K562 (cell line): ENCODE measurements at regions not wholly inside any gene's neighbourhood (a gene's known extent, or its start where the extent isn't known, plus 50 kb on each side); places are given as distances from the start of the nearest gene placed in this dataset.

Experiments used
- ATAC-seq: fragments of 200-7000 bp; cut with Tn5 transposase; 3 replicates; pipeline ENCODE4 v1.9.1; 2020; ENCODE audit warnings: moderate library complexity
- BruUV-seq: library from RNA; stranded (reverse); fragments of 400-500 nt; replicated peaks from 2 replicates; lab custom pipeline; 2021; lab: Mats Ljungman, UMichigan
- CTCF ChIA-PET: fragments of 300-600 bp; formaldehyde crosslinking; extraction: SDS; loops from one replicate; lab custom pipeline; 2021; ENCODE audit warnings: low intra/inter-chr PET ratio; lab: Yijun Ruan, JAX
- POLR2A ChIA-PET: fragments of 300-600, 350-650 bp; sonication (Branson Sonifier 250); formaldehyde crosslinking; extraction: SDS; loops from one replicate; lab custom pipeline; 2021; ENCODE audit warnings: antibody characterized with exemption, inconsistent platforms; lab: Yijun Ruan, JAX
- DNase-seq, 4 experiments: peaks; one replicate each; pipeline versions ENCODE4 v3.0.0 to v3.0.0-alpha.2; 2011 to 2018; ENCODE audit warnings: low spot score in 3 of 4, mixed read lengths in 3 of 4; ENCODE audit errors: extremely low read depth in 1 of 4
- FAIRE-seq: peaks from 2 replicates; lab custom pipeline; 2011; peaks lifted over from hg19 to GRCh38; lab: Jason Lieb, UNC
- H2AFZ ChIP-seq: 2 replicates; pipeline ENCODE4 v1.6.0; 2011; ENCODE audit warnings: low read depth, low read length, control low read depth, inconsistent platforms
- H3K27ac ChIP-seq: fragments of 200-600 bp; 3 replicates; pipeline ENCODE4 v1.8.0; 2011; ENCODE audit warnings: low read depth, mild to moderate bottlenecking, control low read depth, inconsistent platforms, low read length, moderate library complexity, mixed read lengths; ENCODE audit errors: extremely low read depth
- H3K27me3 ChIP-seq, 2 experiments: fragments of 300-600 bp in 1 of 2; 2 replicates in 1 of 2; 3 replicates in 1 of 2; pipeline versions ENCODE4 v1.6.0 to v1.8.0; 2011; ENCODE audit warnings: inconsistent platforms in 2 of 2, low read length in 2 of 2, mild to moderate bottlenecking in 1 of 2, mixed read lengths in 1 of 2, moderate library complexity in 1 of 2; ENCODE audit not compliant: control insufficient read depth in 2 of 2, insufficient read depth in 2 of 2
- H3K36me3 ChIP-seq: fragments of 300-600 bp; 3 replicates; pipeline ENCODE4 v1.8.0; 2011; ENCODE audit warnings: mild to moderate bottlenecking, low read length, inconsistent platforms; ENCODE audit not compliant: control insufficient read depth, insufficient read depth
- H3K4me1 ChIP-seq, 2 experiments: fragments of 200-600 bp in 1 of 2; replicated peaks in 1 of 2; 2 replicates in 1 of 2; 3 replicates in 1 of 2; pipeline versions ENCODE4 v1.5.1 to v1.8.0; 2011; ENCODE audit warnings: inconsistent platforms in 2 of 2, low read length in 2 of 2, mild to moderate bottlenecking in 1 of 2, mixed read lengths in 1 of 2, moderate library complexity in 1 of 2; ENCODE audit not compliant: control insufficient read depth in 2 of 2, insufficient read depth in 2 of 2
- H3K4me2 ChIP-seq: 2 replicates; pipeline ENCODE4 v1.6.1; 2011; ENCODE audit warnings: low read length, control low read depth, inconsistent platforms, mixed read lengths; ENCODE audit not compliant: insufficient read depth
- H3K4me3 ChIP-seq: fragments of 200-600 bp; sonication (generic), shearing (Covaris generic); 2 replicates; pipeline ENCODE4 v1.5.1; 2016; ENCODE audit warnings: control low read depth, inconsistent platforms
- H3K79me2 ChIP-seq: fragments of 200-600 bp; 3 replicates; pipeline ENCODE4 v1.8.0; 2011; ENCODE audit warnings: low read length, inconsistent platforms; ENCODE audit not compliant: control insufficient read depth, insufficient read depth
- H3K9ac ChIP-seq, 2 experiments: 2 replicates each; pipeline versions ENCODE4 v1.6.0 to v1.6.1; 2011; ENCODE audit warnings: low read depth in 2 of 2, low read length in 2 of 2, control low read depth in 1 of 2, inconsistent platforms in 1 of 2, mild to moderate bottlenecking in 1 of 2, mixed read lengths in 1 of 2; ENCODE audit not compliant: insufficient read depth in 1 of 2
- H3K9me1 ChIP-seq: one replicate; pipeline ENCODE4 v1.6.0; 2011; ENCODE audit warnings: inconsistent platforms, mild to moderate bottlenecking, low read length, moderate library complexity; ENCODE audit not compliant: control insufficient read depth, insufficient read depth
- H3K9me3 ChIP-seq: replicated peaks from 2 replicates; pipeline ENCODE4 v1.5.1; 2011; ENCODE audit warnings: low read depth, low read length, inconsistent platforms; ENCODE audit not compliant: control insufficient read depth, insufficient read depth
- H4K20me1 ChIP-seq: replicated peaks from 2 replicates; pipeline ENCODE4 v1.6.1; 2011; ENCODE audit warnings: low read length, inconsistent platforms, mixed read lengths; ENCODE audit not compliant: control insufficient read depth, insufficient read depth
- ADNP ChIP-seq: fragments of 200-800 bp; sonication (Bioruptor generic); IDR thresholded peaks from 2 replicates; pipeline ENCODE4 v1.6.1; 2016; ENCODE audit warnings: missing genetic modification characterization, missing compliant biosample characterization
- EP400 ChIP-seq: fragments of 450-650 bp; IDR thresholded peaks from 2 replicates; pipeline ENCODE4 v1.6.1; 2017; ENCODE audit warnings: antibody characterized with exemption, mild to moderate bottlenecking, moderate library complexity
- ETV5 ChIP-seq: sonication (generic); formaldehyde crosslinking; IDR thresholded peaks from 2 replicates; pipeline ENCODE4 v1.4.0; 2020; ENCODE audit warnings: low read depth, mild to moderate bottlenecking, missing genetic modification reagents
- HMG20A ChIP-seq: fragments of 450-650 bp; formaldehyde crosslinking; conservative IDR thresholded peaks from 2 replicates; pipeline ENCODE4 v1.4.0; 2020; ENCODE audit warnings: mild to moderate bottlenecking, mixed read lengths
- MAFK ChIP-seq: IDR thresholded peaks from 2 replicates; pipeline ENCODE4 v1.6.1; 2011; ENCODE audit warnings: low read length, improper control_type of control experiment
- MCM5 ChIP-seq: fragments of 450-650 bp; IDR thresholded peaks from 2 replicates; pipeline ENCODE4 v1.6.1; 2016; ENCODE audit warnings: low read depth
- NFE2 ChIP-seq: IDR thresholded peaks from 2 replicates; pipeline ENCODE4 v1.6.1; 2014; ENCODE audit warnings: antibody characterized with exemption, low read depth
- NFYB ChIP-seq: IDR thresholded peaks from 2 replicates; pipeline ENCODE4 v1.6.1; 2011; ENCODE audit warnings: mild to moderate bottlenecking, moderate library complexity; ENCODE audit not compliant: insufficient read length; ENCODE audit errors: extremely low read depth
- RBM15 ChIP-seq: fragments of 200-400 bp; formaldehyde crosslinking; IDR thresholded peaks from 2 replicates; pipeline ENCODE4 v1.6.1; 2018; ENCODE audit warnings: mild to moderate bottlenecking, low read length, moderate library complexity; ENCODE audit not compliant: insufficient read depth
- SETDB1 ChIP-seq: IDR thresholded peaks from one replicate; pipeline ENCODE4 v1.6.1; 2012; ENCODE audit warnings: low read length, control low read depth, inconsistent platforms
- ZNF3 ChIP-seq: fragments of 250-450 bp; sonication (Bioruptor Pico); IDR thresholded peaks from 2 replicates; pipeline ENCODE4 v1.5.0; 2021; ENCODE audit warnings: mild to moderate bottlenecking, moderate library complexity
- ZNF445 ChIP-seq: fragments of 250-450 bp; sonication (Bioruptor Pico); IDR thresholded peaks from 2 replicates; pipeline ENCODE4 v1.4.0; 2020; ENCODE audit warnings: low read depth, mild to moderate bottlenecking, moderate library complexity
- WGBS: fragments of 100-300 bp; shearing (Covaris generic); methylation state at CpG from one replicate; pipeline ENCODE4 v1.1.6; 2016; ENCODE audit warnings: low coverage, mixed read lengths; ENCODE audit not compliant: insufficient coverage; ENCODE audit errors: missing lambda C conversion rate; 5-methylcytosine and 5-hydroxymethylcytosine counted together
- in situ Hi-C: fragments of 300-500 bp; cut with MboI; formaldehyde crosslinking; loops from 4 replicates; pipeline ENCODE4 v1.15.0; 2018; ENCODE audit warnings: inconsistent platforms, mixed read lengths
- intact Hi-C: fragments of 100-400 bp; cut with micrococcal nuclease; formaldehyde crosslinking; loops from 2 replicates; pipeline ENCODE4 v1.14.2; 2022
- TF ChIP-seq, protein P1 (sequence below): fragments of 450-650 bp; formaldehyde crosslinking; IDR thresholded peaks from 2 replicates; pipeline ENCODE4 v1.4.0; 2022; ENCODE audit warnings: missing genetic modification characterization
- TF ChIP-seq, protein P2 (sequence below), 2 experiments: IDR thresholded peaks in 1 of 2; conservative IDR thresholded peaks in 1 of 2; 2 replicates each; pipeline ENCODE4 v1.6.1; 2016; ENCODE audit warnings: low read depth in 2 of 2, mild to moderate bottlenecking in 1 of 2, missing compliant biosample characterization in 1 of 2, missing genetic modification characterization in 1 of 2, moderate library complexity in 1 of 2

DNA sequence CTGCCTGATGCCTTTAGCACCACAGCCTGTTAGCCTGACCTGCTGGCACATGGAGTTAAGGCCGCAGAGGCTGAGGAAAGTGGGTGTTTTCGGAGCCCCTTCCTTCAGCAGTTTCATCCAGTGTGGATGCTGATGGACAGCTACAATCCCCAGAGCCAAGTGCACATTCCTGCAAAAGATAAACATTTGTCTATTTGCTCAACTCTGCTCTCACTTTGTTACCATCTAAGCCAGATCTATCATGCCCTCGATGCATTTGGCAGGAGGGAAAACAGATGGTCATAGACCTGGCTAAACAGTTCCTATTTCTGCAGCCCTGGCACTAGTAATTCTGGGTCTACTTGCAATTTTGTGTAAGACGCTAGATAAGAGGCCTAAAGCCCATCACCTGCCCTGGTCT lies 312.9 kb upstream of the RASGRP1 start:
- H3K36me3 ChIP-seq, result no peaks in the 10 kb centered on the region
- no peaks in the 10 kb centered on the region for H3K9me3 ChIP-seq
- ATAC-seq (no peak), FAIRE-seq (no peak), DNase-seq (no peak)
- CTCF ChIA-PET, result no interaction called here
- H3K9ac ChIP-seq, result no peak overlapping the region
- POLR2A ChIA-PET, result no interaction called here
- H3K4me2 ChIP-seq, result no peak overlapping the region
- H4K20me1 ChIP-seq, result no peaks in the 10 kb centered on the region
- H3K4me1 ChIP-seq, result no peaks in the 10 kb centered on the region
- no peak for TF ChIP-seq ZNF3 (CRISPR knock-in tag)
- no peak for TF ChIP-seq EP400
- TF ChIP-seq, protein P1, sequence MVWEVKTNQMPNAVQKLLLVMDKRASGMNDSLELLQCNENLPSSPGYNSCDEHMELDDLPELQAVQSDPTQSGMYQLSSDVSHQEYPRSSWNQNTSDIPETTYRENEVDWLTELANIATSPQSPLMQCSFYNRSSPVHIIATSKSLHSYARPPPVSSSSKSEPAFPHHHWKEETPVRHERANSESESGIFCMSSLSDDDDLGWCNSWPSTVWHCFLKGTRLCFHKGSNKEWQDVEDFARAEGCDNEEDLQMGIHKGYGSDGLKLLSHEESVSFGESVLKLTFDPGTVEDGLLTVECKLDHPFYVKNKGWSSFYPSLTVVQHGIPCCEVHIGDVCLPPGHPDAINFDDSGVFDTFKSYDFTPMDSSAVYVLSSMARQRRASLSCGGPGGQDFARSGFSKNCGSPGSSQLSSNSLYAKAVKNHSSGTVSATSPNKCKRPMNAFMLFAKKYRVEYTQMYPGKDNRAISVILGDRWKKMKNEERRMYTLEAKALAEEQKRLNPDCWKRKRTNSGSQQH (CRISPR knock-in tag), result no peak
- no peak for TF ChIP-seq ZNF445 (CRISPR knock-in tag)
- no peak for TF ChIP-seq RBM15
- TF ChIP-seq NFE2, result no peak
- no peak for TF ChIP-seq MAFK
- TF ChIP-seq, protein P2, sequence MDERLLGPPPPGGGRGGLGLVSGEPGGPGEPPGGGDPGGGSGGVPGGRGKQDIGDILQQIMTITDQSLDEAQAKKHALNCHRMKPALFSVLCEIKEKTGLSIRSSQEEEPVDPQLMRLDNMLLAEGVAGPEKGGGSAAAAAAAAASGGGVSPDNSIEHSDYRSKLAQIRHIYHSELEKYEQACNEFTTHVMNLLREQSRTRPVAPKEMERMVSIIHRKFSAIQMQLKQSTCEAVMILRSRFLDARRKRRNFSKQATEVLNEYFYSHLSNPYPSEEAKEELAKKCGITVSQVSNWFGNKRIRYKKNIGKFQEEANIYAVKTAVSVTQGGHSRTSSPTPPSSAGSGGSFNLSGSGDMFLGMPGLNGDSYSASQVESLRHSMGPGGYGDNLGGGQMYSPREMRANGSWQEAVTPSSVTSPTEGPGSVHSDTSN (CRISPR knock-in tag; IDR thresholded peaks at IDR 0.05; ENCODE audit: low read depth), result no peak
- TF ChIP-seq, protein P2 (tag; conservative IDR thresholded peaks at IDR 0.05; ENCODE audit: low read depth), result no peak
- TF ChIP-seq NFYB, result no peak
- TF ChIP-seq SETDB1, result no peak
- TF ChIP-seq HMG20A (CRISPR knock-in tag), result no peak
- TF ChIP-seq MCM5, result no peak
- TF ChIP-seq ADNP (tag), result no peak
- TF ChIP-seq ETV5 (CRISPR knock-in tag), result no peak
- H2AFZ ChIP-seq, result no peak overlapping the region
- no peak overlapping the region for H3K27ac ChIP-seq
- in situ Hi-C loops (no loop called here), intact Hi-C loops (no loop called here)
- H3K9me1 ChIP-seq, result no peaks in the 10 kb centered on the region
- no peaks in the 10 kb centered on the region for H3K27me3 ChIP-seq
- no peaks in the 10 kb centered on the region for H3K79me2 ChIP-seq
- 0% methylated on average over 3 of the region's 4 CpGs for WGBS
- no peak overlapping the region for H3K4me3 ChIP-seq
- no TSS peak for BruUV-seq
